ENCODE measurements at regions not wholly inside any gene's neighbourhood (a gene's known extent, or its start where the extent isn't known, plus 50 kb on each side); places are given as distances from the start of the nearest gene placed in this dataset.

DNA sequence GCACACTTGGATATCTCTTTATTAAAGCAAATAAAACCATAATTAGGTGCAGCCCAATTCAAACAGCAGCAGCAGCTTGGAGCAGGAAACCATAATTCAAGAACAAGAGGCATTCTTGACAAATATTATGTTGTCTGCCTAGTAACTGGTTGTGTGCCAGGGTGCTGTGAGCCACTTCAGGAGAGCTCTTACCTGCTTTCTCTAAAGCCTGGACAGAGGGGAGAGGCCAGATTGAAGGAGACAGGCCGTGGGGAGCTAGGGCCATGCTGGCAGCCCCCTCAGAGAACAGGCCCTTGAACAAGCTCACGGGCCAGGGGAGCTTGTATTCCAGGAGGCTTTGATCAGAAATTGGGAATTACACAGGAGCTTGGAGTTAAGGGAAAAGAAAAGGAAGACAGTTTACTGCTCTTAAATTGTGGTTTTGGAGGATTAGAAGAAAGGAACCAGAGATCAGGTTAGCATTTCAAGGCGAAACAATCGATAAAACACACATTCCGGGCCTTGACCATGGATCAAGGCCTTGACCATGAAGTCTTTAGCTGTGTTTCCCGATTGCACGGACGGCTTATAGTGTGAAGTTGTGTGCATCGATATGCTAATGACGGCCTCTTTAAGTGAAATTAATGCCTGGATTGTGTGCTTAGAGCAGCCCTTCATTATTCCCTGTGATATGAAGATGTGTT is 69.8 kb upstream of the NKX2-2 start:
- no peak for DNase-seq (ENCODE audit: extremely low read depth in 1 of 2, low read depth in 1 of 2)

GRCh38 chr20:21577551-21577950 is 63.7 kb upstream of the NKX2-2 start:
- DNase-seq (ENCODE audit: extremely low read depth in 1 of 2, low read depth in 1 of 2): no peak

DNA sequence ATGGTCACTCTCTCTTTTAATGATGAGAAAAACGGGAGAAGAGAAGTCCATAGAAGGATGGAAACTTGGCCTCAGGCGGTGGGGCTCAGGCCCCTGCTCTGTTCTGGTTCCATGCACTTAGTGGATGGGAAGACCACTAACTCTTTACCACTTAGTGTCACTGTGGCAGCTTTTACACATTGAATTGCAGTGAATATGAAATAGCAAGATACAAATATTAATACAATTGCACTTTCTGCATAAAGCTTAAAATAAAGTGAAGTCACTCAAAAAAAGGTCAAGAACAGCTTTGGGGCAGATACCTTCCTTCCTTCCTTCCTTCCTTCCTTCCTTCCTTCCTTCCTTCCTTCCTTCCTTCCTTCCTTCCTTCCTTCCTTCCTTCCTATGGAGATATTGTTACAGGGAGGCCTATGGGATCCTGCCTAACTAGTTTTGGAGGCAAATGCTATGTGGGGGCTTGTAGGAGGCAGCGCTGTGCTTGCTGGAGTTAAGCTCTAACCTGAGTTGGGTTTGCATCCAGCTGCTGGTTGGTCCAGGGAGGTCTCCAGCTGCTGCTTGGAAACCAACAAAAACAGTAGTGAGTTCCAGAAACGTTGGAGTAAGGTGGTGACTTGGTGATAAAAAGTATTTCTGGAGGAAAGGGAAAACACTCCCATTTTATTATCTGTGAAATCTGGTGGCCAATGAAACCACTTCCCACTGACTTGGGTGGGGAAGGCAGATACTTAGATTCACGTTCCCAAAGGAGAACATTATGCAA is 62.3 kb upstream of the NKX2-2 start:
- DNase-seq (ENCODE audit: extremely low read depth in 1 of 2, low read depth in 1 of 2): no peak

- DNase-seq (ENCODE audit: extremely low read depth in 1 of 2, low read depth in 1 of 2): no peak
Observed at GRCh38 chr20:21575167-21575566, 61.3 kb upstream of the NKX2-2 start.

GRCh38 chr20:21574443-21574842 is 60.6 kb upstream of the NKX2-2 start:
- DNase-seq (ENCODE audit: extremely low read depth in 1 of 2, low read depth in 1 of 2): no peak

DNA sequence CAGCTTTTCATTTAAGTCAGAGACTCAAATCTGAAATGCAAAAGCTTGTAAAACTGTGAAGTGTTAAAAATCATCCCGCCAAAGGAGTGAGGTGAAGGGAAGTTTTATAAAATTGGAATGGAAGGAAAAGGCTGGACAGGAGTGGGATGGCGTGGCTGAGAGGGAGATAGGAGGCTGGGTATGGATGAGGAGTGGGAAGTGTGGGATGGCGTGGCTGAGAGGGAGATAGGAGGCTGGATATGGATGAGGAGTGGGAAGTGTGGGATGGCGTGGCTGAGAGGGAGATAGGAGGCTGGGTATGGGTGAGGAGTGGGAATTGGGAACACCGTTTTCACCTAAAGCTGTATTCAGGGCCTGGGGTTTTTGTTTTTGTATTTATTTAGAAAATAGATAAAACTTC is 59.4 kb upstream of the NKX2-2 start:
- DNase-seq (ENCODE audit: extremely low read depth in 1 of 2, low read depth in 1 of 2): no peak

DNA sequence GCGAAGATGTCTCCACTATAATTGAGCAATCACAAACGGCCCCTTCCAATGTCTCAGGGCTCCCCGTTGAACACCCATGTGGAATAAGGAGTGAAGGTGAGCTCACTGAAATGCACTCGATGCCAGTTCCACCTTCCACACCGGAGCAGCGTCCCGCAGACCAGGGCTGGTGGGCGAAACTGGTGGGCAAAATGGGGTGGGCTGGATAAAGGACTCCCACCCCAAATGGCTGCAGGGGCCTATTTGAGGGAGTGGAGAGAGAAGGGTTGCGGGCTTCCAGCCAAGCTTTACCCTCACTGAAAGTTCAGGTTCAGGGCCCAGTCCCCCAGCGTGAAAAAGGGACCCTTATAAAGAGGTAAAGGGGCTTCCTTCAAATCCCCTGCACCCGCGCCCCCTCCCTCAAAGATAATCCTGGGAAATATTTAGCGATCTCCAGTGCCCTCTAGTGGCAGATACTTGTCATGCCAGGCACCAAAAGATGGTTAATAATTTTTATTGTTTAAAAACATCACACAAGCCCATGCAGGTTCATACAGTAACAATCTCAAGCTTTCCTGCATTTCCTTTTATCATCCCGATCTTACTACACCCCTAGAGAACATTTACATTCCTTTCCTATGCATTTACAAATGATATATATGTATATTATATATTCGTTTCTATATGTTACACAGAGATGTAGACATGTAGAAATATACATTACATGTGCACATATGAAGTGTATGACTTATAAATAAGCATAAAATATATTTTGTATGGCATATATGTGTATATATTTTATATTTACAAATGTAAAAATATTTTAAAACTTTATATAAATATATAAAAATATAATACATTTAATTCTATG is 58.2 kb upstream of the NKX2-2 start:
- DNase-seq (ENCODE audit: extremely low read depth in 1 of 2, low read depth in 1 of 2): no peak

GRCh38 chr20:21570285-21570992 is 56.6 kb upstream of the NKX2-2 start:
- no peak for DNase-seq (ENCODE audit: extremely low read depth in 1 of 2, low read depth in 1 of 2)

DNA sequence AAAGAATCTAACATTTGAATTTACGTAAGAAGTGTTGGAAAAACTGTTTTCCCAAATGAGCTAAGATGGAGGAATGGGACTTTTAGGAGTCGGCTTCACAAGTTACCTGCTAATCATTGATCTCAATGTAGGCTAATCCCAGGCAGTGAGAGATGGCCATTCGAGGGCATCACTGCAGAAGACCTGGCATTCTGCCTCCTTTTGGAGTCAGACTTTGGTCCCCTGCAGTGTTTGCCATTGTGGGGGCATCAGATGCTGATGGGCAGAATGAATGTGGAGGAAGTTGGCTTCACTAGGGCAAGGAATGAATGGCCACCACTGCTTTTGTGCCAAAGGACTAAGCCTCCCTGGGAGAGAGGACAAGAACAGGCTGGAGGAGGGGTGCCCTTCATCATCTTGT is 55.7 kb upstream of the NKX2-2 start:
- DNase-seq (ENCODE audit: extremely low read depth in 1 of 2, low read depth in 1 of 2): no peak

DNA sequence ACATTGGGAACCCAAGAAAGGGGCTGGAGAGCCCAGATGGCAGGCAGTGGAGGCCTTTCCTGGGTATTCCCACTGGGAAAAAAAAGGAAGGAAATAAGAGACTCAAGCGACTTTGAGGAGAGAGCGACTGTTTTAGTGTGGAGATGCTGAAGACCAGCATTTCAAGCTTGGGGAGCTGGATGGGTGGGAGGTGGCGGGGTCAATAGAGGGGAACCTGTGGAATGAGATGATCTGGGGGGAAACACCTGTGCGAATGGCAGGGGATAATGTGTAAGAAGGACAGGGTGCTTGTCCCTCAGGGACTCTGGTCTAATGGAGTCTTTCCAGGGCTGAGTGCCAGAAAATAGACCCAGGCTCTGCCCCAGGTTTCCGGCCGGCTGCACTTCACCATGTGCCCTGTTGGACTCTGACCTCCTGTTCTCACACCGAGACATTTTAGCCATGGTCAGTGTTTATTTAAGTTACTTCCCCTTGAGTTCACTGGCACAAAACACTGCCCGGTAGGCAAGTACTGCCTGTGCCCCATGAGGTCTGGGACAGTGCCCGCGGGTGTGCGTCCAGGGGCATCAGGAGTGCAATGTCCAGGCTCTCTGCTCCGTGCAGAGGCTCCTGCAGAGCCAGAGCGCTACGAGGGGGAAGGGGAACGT is 50.4 kb upstream of the NKX2-2 start:
- DNase-seq (ENCODE audit: extremely low read depth in 1 of 2, low read depth in 1 of 2): no peak
